ENCODE measurements at regions not wholly inside any gene's neighbourhood (a gene's known extent, or its start where the extent isn't known, plus 50 kb on each side); places are given as distances from the start of the nearest gene placed in this dataset.

- TF ChIP-seq CTCF (IDR thresholded peaks at IDR 0.05) (peak in 1 of 4 experiments; percentile 17), POLR2A (IDR thresholded peaks at IDR 0.05) (no peak), POLR2AphosphoS5 (IDR thresholded peaks at IDR 0.05) (no peak)
These were observed 61.3 kb upstream of the CAV2 start for GRCh38 chr7:116438267-116438666.
